GM19438 (cell line): ENCODE measurements at regions not wholly inside any gene's neighbourhood (a gene's known extent, or its start where the extent isn't known, plus 50 kb on each side); places are given as distances from the start of the nearest gene placed in this dataset.

ENCODE experiments used
- ATAC-seq: cut with Tn5 transposase; IDR thresholded peaks from one replicate; pipeline ENCODE4 v1.9.1; 2021; ENCODE audit warnings: low read depth; ENCODE audit not compliant: unreplicated experiment

GRCh38 chr15:93894438-93895036 is 336.8 kb upstream of the MCTP2 start:
- ATAC-seq: no peak

GRCh38 chr15:93887151-93887550 is 344.2 kb upstream of the MCTP2 start:
- no peak for ATAC-seq

GRCh38 chr15:93882779-93883178 is 348.6 kb upstream of the MCTP2 start:
- ATAC-seq: no peak

DNA sequence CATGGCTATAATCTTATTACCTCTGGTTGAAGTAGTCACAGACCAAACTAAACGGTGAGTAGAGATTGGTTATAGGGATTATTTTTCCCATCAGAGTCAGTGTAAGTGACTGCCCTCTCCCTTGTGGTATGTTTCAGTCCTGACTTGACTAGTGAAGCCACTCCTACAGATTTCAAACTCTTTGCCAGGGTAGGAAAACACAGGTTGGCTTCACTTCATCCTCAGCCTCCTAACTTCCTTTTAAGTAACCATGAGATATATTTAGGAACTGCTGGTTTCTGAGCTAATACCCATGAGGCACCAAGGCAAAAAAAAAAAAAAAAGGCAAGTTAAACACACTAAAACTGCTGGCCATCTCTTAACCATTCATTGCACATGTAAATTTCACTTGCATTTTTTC is 349.2 kb upstream of the MCTP2 start:
- no peak for ATAC-seq

DNA sequence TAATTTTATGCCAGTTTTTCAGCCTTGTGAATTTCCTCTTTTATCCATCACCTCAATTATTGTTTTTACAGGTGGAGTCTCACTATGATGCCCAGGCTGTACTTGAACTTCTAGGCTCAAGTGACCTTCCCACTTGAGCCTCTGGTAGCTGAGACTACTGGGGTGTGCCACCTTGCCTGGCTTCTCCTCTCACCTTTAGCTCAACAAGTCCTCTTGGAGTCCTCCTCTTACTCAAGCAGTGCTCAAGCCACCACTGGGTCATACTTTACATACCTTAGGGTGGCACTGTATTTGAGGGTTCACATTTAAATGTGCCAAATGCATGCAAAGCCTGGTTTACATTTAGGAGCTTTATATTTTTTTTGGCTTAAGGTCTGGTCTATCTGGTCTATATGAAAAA is 350.1 kb upstream of the MCTP2 start:
- no peak for ATAC-seq

DNA sequence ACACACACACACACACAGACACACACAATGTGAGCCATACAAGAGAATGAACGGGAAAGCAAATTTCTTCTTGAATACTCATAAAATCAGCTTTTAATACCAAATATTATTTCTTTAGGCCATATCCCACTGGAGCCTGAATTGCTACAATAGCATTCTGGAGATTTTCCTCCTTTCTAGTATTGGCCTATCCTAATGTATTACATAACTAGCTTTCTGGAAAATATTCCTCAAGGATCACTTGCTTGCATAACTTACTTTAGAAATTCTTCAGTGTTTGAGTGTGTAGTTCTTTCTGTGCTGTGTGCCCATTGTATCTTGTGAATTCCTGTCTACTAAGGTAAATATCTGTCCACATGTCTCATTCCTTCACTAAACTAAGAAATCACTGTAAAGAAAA is 351.0 kb upstream of the MCTP2 start:
- no peak for ATAC-seq

DNA sequence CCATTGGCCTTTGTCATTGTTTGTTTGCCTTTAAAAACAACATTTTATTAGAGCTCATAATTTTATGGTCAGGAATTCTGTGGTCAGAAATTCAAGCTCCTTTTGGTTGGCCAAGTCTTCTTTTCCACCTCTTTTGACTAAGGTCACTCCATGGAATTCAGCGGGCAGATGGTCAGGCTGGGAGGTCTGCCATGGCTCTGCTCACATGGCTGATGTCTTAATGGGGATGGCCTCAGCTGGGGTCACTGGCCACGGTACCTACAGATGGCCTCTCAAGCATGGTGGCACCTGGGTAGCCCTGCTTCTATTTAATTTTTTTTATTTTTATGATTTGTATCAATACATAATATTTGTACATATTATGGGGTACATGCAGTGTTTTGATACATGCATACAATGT is 360.8 kb upstream of the MCTP2 start:
- ATAC-seq: no peak

- ATAC-seq: no peak
These were observed 364.4 kb upstream of the MCTP2 start for GRCh38 chr15:93866948-93867347.

DNA sequence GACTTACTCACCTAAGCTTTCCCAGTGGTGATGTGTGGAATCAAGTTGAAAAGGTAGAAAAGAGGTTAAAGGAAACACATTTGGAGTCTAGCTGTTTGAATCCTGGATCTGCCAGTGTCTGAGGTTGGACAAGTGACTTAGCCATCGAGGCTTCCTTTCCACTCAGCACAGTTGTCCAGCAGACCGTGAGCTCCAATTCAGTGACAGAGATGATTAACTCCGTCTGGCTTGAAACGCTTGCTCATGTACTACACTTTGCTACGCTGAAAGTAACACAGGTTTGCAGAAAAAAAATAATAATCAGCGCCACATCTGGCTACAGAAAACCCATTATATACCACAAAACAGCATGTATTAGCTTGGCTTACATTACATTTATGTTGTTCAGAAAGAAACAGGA is 364.9 kb upstream of the MCTP2 start:
- no peak for ATAC-seq

DNA sequence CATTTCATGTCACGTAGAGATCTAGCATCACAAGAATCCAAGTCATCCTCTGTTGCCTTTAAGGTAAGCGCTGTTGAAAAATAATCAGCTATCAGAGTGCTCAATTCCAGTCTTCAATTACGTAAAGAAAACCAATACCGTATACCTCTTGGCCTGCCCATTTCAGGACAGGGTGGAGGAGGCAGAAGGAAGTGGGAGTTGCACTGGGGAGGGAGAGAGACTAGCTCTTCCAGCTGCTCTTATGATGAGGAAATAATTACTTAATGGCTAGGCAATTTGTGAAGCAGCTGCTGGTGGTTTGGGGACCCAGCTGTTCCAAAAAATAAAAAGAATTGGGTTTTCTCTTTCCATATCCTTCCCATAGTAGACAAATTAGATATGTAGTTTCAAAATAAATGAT is 365.8 kb upstream of the MCTP2 start:
- ATAC-seq: no peak

- no peak for ATAC-seq
These were observed 368.6 kb upstream of the MCTP2 start for GRCh38 chr15:93862791-93863190.

DNA sequence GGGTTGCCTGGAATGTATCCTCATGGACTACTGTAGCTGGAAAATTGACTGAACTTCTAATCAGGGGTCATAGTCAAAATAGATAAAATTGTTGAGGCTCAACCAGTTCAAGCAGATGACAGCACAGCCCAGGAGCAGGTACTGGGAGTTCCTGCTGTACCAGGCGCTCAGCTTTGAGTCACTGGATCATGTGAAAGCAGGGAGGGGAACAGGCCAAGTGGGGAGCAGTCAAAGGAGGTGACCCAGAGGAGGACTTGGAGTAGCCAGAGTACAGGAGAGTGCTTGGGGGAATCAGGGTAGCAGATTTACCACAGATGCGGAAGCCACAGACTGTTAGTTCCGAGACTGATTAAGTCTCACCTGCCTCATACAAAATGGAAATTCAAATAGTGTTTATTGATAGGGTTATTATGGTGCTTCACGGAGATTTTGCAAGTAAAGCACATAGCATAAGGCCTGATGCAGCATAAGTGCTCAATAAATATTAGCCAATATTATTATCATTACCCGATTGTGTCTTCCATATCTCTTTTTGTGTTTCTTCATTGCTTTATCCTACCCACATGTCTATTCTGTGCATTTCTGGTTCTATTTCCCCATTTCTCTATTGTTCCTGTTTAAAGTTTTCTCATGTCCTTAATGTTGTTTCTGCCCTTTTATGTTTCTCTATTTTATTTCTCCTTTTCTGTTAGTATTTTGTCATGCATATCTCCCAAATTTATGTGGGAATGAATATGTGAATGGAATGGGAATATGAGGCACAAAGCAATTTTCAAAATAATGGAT is 369.2 kb upstream of the MCTP2 start:
- no peak for ATAC-seq

- no peak for ATAC-seq
These were observed 369.9 kb upstream of the MCTP2 start for GRCh38 chr15:93861413-93861812.

GRCh38 chr15:93860701-93861100 is 370.7 kb upstream of the MCTP2 start:
- ATAC-seq: no peak

DNA sequence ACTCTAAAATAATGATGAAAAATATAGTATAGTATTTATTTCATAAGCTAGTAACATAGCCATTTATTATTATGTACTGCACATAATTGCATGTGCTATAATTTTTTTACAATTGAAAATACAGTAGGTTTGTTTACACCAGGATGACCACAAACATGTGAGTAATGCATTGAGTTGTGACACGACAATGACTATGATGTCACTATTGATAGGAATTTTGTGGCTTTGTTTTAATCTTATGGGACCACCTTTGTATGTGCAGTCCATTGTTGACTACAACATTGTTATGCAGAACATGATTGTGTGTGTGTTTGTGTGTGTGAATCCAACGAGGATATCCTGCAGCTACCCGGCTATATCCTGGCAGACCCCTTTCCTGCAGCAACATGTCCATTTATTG is 372.2 kb upstream of the MCTP2 start:
- no peak for ATAC-seq

DNA sequence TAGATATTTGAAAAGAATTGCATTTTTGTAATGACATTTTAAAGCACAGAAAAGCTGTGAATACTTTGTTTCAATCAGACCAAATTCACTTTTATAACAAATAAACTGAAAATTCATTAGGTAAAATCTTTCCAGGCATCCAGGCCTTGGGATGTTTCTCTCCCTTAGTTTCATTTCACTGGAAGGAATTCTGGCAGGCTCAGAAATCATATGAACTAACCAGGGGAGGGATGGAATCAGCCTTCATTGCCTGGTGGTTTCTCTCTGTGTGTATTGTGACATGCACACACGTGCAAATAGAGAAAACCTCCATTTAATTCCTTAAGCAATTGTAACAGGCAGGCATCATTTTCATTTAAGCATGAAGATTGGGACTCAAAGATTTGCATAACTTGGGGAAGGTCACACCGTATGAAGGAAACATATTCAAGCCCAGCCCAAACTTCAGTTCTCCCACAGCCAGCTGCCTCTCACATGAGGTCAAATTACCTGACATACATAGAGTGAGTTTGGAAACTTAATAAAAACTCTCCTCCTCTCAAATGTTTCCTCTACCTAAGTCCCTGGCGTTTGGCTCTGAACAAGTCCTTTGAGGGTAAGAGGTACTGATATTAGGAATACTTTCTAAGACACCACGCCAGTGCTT is 376.1 kb upstream of the MCTP2 start:
- ATAC-seq: no peak

- ATAC-seq: no peak
These were observed 377.3 kb upstream of the MCTP2 start for GRCh38 chr15:93854088-93854487.

GRCh38 chr15:93852761-93853160 is 378.6 kb upstream of the MCTP2 start:
- no peak for ATAC-seq

GRCh38 chr15:93848490-93848889 is 382.9 kb upstream of the MCTP2 start:
- ATAC-seq: no peak

DNA sequence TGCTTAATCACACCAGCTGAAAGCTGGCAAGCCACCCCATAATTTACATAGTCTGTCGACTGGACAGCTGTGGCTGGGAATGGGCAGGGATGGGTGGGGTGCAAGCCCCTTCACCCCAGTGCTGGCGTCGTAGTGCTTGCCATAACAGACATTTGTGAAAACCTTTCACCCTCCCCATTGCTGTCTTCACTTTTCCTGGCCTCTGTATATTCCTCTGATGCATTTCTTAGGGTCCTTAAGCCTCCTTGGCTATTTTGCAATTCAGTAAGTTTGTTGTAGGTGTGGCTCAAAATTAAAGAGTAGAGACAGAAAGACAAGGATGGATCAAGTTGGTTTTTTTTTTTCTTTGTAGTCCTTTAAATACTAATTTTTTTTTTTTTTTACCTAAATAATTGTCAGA is 383.3 kb upstream of the MCTP2 start:
- ATAC-seq: no peak

DNA sequence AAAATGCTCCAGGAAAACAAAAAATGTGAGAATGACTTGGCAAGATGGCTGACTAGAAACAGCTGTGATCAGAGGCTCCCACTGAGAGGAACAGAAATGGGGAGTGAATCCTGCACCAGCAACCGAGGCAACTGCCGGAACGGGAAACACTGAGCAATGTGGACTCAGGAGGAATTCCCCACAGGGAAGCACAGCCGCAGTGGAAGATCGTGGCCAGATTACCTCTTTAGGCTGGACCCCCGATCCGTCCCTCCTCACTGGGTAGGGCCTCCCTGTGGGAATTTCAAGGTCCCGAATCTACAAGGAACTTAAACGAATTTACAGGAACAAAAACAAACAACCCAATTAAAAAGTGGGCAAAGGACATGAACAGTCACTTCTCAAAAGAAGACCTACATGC is 385.2 kb upstream of the MCTP2 start:
- no peak for ATAC-seq

DNA sequence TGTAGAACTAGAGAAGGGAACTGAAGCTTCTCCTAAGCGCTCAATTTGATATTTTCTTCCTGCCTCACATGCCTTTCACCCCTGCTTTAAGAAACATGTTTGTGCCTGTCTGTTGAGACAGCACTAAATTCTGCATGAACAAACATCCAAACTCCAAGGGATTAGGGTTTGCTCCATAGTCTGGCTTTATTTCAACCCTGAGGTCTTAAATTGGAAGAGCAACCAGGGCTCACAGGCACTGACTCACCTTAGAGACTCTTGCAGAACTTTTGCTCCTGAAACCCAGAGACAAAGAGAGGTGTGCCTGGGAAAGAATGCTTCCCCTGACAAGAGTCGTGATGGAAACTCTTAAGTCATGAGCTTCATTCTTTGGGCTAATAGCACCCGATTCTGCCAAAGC is 393.9 kb upstream of the MCTP2 start:
- ATAC-seq: no peak
